Muscle layer of duodenum (tissue), 2 donors: ENCODE measurements at regions not wholly inside any gene's neighbourhood (a gene's known extent, or its start where the extent isn't known, plus 50 kb on each side); places are given as distances from the start of the nearest gene placed in this dataset.

Experiments
- H3K27ac ChIP-seq: one replicate; pipeline ENCODE4 v1.7.0; 2013; ENCODE audit warnings: mild to moderate bottlenecking, low read length
- H3K27me3 ChIP-seq: one replicate; pipeline ENCODE4 v1.7.0; 2013; ENCODE audit warnings: low read depth, mild to moderate bottlenecking, control low read depth, low read length
- H3K36me3 ChIP-seq, 2 donors: one replicate each; pipeline ENCODE4 v1.7.0; 2013; ENCODE audit warnings: low read length in 2 of 2, control low read depth in 1 of 2, mild to moderate bottlenecking in 1 of 2; ENCODE audit not compliant: insufficient read depth in 2 of 2, control insufficient read depth in 1 of 2
- H3K4me1 ChIP-seq, 2 donors: one replicate each; pipeline ENCODE4 v1.7.0; 2013; ENCODE audit warnings: low read length in 2 of 2, mild to moderate bottlenecking in 2 of 2, control low read depth in 1 of 2, moderate library complexity in 1 of 2; ENCODE audit not compliant: insufficient read depth in 2 of 2, control insufficient read depth in 1 of 2
- H3K4me3 ChIP-seq, 2 donors: one replicate each; pipeline ENCODE4 v1.7.0; 2013; ENCODE audit warnings: low read length in 2 of 2, low read depth in 1 of 2, mild to moderate bottlenecking in 1 of 2
- H3K9me3 ChIP-seq, 2 donors: one replicate each; pipeline ENCODE4 v1.7.0; 2013; ENCODE audit warnings: low read length in 2 of 2, control low read depth in 1 of 2, mild to moderate bottlenecking in 1 of 2; ENCODE audit not compliant: control insufficient read depth in 1 of 2
- donor health status: healthy.

GRCh38 chr20:50323777-50324775 is 133.4 kb downstream of the CEBPB start:
- Histone ChIP-seq H3K4me3 (no peak overlapping the region), H3K4me1 (peaks cover 0 to 5% of the 10 kb centered on the region in 2 donors), H3K27ac (no peak overlapping the region), H3K27me3 (no peaks in the 10 kb centered on the region), H3K36me3 (no peaks in the 10 kb centered on the region), H3K9me3 (no peaks in the 10 kb centered on the region)

GRCh38 chr20:50325215-50325614 is 134.6 kb downstream of the CEBPB start:
- no peak overlapping the region for H3K27ac ChIP-seq
- H3K4me3 ChIP-seq = no peak overlapping the region
- H3K9me3 ChIP-seq = no peaks in the 10 kb centered on the region
- no peaks in the 10 kb centered on the region for H3K27me3 ChIP-seq
- no peaks in the 10 kb centered on the region for H3K36me3 ChIP-seq
- peaks cover 0 to 5% of the 10 kb centered on the region in 2 donors for H3K4me1 ChIP-seq

GRCh38 chr20:50325651-50326050 is 135.0 kb downstream of the CEBPB start:
- H3K27ac ChIP-seq = no peak overlapping the region
- H3K4me1 ChIP-seq = peaks cover 0 to 5% of the 10 kb centered on the region in 2 donors
- no peak overlapping the region for H3K4me3 ChIP-seq
- no peaks in the 10 kb centered on the region for H3K36me3 ChIP-seq
- no peaks in the 10 kb centered on the region for H3K27me3 ChIP-seq
- no peaks in the 10 kb centered on the region for H3K9me3 ChIP-seq

GRCh38 chr20:50327666-50328065 is 137.0 kb downstream of the CEBPB start:
- Histone ChIP-seq H3K4me3 (no peak overlapping the region), H3K27me3 (no peaks in the 10 kb centered on the region), H3K36me3 (no peaks in the 10 kb centered on the region), H3K27ac (no peak overlapping the region), H3K9me3 (no peaks in the 10 kb centered on the region), H3K4me1 (no peaks in the 10 kb centered on the region)

- Histone ChIP-seq H3K4me1 (no peaks in the 10 kb centered on the region), H3K27ac (no peak overlapping the region), H3K9me3 (no peaks in the 10 kb centered on the region), H3K4me3 (no peak overlapping the region), H3K36me3 (no peaks in the 10 kb centered on the region), H3K27me3 (no peaks in the 10 kb centered on the region)
Measured at GRCh38 chr20:50328222-50328979, 137.8 kb downstream of the CEBPB start.

- Histone ChIP-seq H3K4me3 (no peak overlapping the region), H3K4me1 (no peaks in the 10 kb centered on the region), H3K36me3 (no peaks in the 10 kb centered on the region), H3K27me3 (no peaks in the 10 kb centered on the region), H3K9me3 (no peaks in the 10 kb centered on the region), H3K27ac (no peak overlapping the region)
Measured at GRCh38 chr20:50328996-50329898, 138.6 kb downstream of the CEBPB start.

GRCh38 chr20:50329981-50330503 is 139.4 kb downstream of the CEBPB start:
- no peak overlapping the region for H3K27ac ChIP-seq
- no peaks in the 10 kb centered on the region for H3K9me3 ChIP-seq
- H3K4me1 ChIP-seq = no peaks in the 10 kb centered on the region
- H3K36me3 ChIP-seq = no peaks in the 10 kb centered on the region
- H3K4me3 ChIP-seq = no peak overlapping the region
- H3K27me3 ChIP-seq = no peaks in the 10 kb centered on the region

- Histone ChIP-seq H3K27ac (no peak overlapping the region), H3K9me3 (no peaks in the 10 kb centered on the region), H3K36me3 (no peaks in the 10 kb centered on the region), H3K27me3 (no peaks in the 10 kb centered on the region), H3K4me3 (no peak overlapping the region), H3K4me1 (no peaks in the 10 kb centered on the region)
Measured at GRCh38 chr20:50330504-50331313, 140.1 kb downstream of the CEBPB start.

- no peaks in the 10 kb centered on the region for H3K9me3 ChIP-seq
Measured at GRCh38 chr20:50331469-50332363, 141.1 kb downstream of the CEBPB start.

More at GRCh38 chr20:50331469-50332363, 141.1 kb downstream of the CEBPB start:
- Histone ChIP-seq H3K4me1 (no peaks in the 10 kb centered on the region), H3K4me3 (no peak overlapping the region), H3K36me3 (no peaks in the 10 kb centered on the region), H3K27ac (no peak overlapping the region), H3K27me3 (no peaks in the 10 kb centered on the region)
